ENCODE measurements at regions not wholly inside any gene's neighbourhood (a gene's known extent, or its start where the extent isn't known, plus 50 kb on each side); places are given as distances from the start of the nearest gene placed in this dataset.

- no peak for DNase-seq (ENCODE audit: low read depth)
- TF ChIP-seq CTCF (IDR thresholded peaks at IDR 0.05; ENCODE audit: low read depth, low read length, missing control alignments): no peak
- no peak overlapping the region for H3K4me3 ChIP-seq (ENCODE audit: low read depth, low read length)
These were observed 149.7 kb upstream of the MSX1 start for GRCh38 chr4:4709736-4710135.

DNA sequence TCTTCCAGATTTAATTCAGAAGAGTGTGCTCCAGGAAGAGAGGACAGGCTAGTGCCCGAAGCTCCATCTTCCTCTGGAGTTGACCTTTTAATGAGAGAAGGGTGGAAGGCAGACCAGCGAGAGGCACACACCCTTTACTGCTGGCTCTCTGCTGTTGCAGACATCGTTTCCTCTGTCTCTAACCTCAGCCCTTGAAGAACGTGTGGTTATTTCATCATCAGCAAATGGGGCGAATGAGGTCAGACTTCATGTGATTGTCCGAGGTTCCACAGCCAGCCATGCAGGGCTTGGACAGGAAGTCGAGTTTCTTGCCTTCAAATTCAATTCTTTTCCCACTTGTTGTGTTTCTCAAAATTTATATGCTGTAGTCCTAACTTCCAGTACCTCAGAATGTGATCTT is 155.2 kb upstream of the MSX1 start:
- TF ChIP-seq CTCF (IDR thresholded peaks at IDR 0.05; ENCODE audit: low read depth, low read length, missing control alignments): no peak
- no peak for DNase-seq (ENCODE audit: low read depth)
- no peak overlapping the region for H3K4me3 ChIP-seq (ENCODE audit: low read depth, low read length)

GRCh38 chr4:4697584-4697983 is 155.7 kb upstream of the STX18 start:
- no peak overlapping the region for H3K4me3 ChIP-seq (ENCODE audit: low read depth, low read length)
- no peak for TF ChIP-seq CTCF (IDR thresholded peaks at IDR 0.05; ENCODE audit: low read depth, low read length, missing control alignments)
- no peak for DNase-seq (ENCODE audit: low read depth)

DNA sequence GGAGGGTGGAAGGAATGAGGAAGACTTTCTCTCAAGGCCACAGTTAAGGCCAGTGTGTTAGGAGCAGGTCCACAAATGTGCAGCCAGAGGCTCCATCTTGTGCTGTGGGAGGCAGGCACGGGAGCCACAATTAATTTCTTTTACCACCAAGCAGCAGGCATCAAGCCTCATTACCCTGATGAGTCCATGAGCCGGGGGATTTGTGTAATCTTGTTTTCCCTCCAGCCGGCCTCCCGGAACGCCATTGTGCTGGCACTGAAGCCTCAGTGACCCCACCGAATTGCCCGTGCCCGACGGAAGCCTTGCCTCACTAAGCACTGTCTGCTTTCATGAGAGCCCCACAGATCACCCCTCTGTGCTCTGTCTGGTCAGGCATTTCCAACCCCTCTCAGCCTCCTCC is 154.7 kb upstream of the STX18 start:
- no peak for DNase-seq (ENCODE audit: low read depth)
- no peak overlapping the region for H3K4me3 ChIP-seq (ENCODE audit: low read depth, low read length)
- TF ChIP-seq CTCF (IDR thresholded peaks at IDR 0.05; ENCODE audit: low read depth, low read length, missing control alignments): no peak

- DNase-seq (ENCODE audit: low read depth): no peak
- no peak for TF ChIP-seq CTCF (IDR thresholded peaks at IDR 0.05; ENCODE audit: low read depth, low read length, missing control alignments)
- no peak overlapping the region for H3K4me3 ChIP-seq (ENCODE audit: low read depth, low read length)
These were observed 153.6 kb upstream of the STX18 start for GRCh38 chr4:4695497-4695896.

DNA sequence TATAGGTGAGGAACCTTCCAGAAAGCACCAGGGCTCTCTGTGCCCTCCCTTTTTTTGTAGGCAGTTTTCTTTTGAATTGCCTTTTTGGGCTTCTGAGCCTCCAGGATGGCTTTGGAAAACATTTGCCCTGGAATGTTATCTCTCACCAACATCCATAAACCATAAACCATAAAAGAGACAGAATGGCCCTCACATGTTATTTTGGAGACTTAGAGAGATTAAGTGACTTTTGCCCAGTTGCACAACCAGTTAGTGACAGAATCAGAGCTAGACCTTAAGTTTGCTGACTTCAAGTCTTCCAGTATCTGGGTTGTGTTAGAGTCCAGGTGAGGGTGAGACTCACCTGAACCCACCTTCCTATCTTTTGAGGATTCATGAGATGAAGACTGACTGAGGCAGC is 153.0 kb upstream of the STX18 start:
- no peak overlapping the region for H3K4me3 ChIP-seq (ENCODE audit: low read depth, low read length)
- no peak for TF ChIP-seq CTCF (IDR thresholded peaks at IDR 0.05; ENCODE audit: low read depth, low read length, missing control alignments)
- DNase-seq (ENCODE audit: low read depth): no peak

GRCh38 chr4:4694296-4694772 is 152.5 kb upstream of the STX18 start:
- DNase-seq (ENCODE audit: low read depth): no peak
- H3K4me3 ChIP-seq (ENCODE audit: low read depth, low read length): no peak overlapping the region
- peak; percentile 47 for TF ChIP-seq CTCF (IDR thresholded peaks at IDR 0.05; ENCODE audit: low read depth, low read length, missing control alignments)
